ENCODE measurements at regions not wholly inside any gene's neighbourhood (a gene's known extent, or its start where the extent isn't known, plus 50 kb on each side); places are given as distances from the start of the nearest gene placed in this dataset.

DNA sequence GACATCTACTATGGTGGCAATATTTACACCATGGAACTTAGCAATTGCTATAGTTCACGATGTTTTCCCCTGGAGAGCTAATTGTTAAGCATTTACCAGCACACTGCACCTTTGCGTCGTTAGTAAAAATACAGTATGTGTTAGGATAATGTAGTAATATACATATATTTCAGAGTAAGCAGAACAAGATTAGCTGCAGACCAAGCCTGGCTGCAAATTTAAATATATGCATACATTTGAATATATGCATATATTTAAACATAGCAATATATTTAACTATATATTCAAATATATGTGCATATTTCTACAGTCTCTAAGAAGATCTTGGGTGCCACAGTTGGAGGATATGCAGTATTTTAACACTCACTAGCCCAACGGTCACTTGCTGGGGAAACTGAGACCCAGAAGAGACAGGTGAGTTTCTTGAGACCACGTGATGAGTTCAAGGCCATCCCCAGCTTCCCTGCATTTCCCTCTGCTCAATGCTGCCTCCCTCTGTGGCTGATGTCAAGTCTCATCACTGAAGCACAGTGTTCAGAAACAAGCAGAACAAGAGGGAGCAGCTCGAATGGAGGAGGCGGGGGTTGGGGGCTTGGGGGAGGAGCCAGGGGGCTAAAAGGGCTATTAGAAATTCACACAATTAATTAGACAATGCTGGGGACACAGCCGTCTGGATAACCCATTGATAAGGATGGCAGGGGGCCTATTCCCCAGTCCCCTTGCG is 708.0 kb downstream of the MED13L start:
- no peak overlapping the region for H3K4me3 ChIP-seq
- no peaks in the 10 kb centered on the region for H3K36me3 ChIP-seq
- TF ChIP-seq Cebpa-rat (IDR thresholded peaks at IDR 0.05) = no peak
- H3K4me2 ChIP-seq = no peak overlapping the region
- H3K4me1 ChIP-seq = peaks cover 0 to 10% (median 0%) of the 10 kb centered on the region in 10 experiments; a peak in 3 of 20 replicates
- no peaks in the 10 kb centered on the region for H4K20me1 ChIP-seq
- H3K27ac ChIP-seq = no peak overlapping the region
- H3K27me3 ChIP-seq = 0 out of 22 replicates have a peak, but pooled peaks cover 0 to 4% (median 0%) of the 10 kb centered on the region in 11 experiments
- no peak overlapping the region for H3K9ac ChIP-seq
- H3K9me3 ChIP-seq (replicated peaks in 1 of 11) = 0 out of 22 replicates have a peak, but pooled peaks cover 0 to 3% (median 0%) of the 10 kb centered on the region in 11 experiments

DNA sequence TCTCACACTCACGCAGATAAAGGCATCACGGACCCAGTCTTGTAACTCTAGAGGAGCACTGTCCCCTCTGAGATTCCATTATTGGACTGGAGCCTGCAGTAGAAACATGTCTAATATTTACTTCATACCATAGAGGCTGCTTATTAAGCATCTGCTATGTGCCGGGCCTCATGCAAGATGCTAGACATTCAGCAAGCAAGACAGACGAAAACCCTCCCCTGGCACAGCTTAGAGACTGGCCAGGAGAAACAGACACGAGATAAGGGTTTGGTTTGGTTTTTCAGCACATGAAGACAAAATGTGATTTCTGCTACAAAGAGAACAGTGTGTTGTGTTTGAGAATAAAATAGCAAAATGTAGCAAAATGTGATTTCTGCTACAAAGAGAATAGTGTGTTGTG is 719.2 kb downstream of the MED13L start:
- Histone ChIP-seq H4K20me1 (no peaks in the 10 kb centered on the region), H3K9ac (no peak overlapping the region), H3K36me3 (no peaks in the 10 kb centered on the region), H3K4me2 (no peak overlapping the region), H3K27ac (no peak overlapping the region), H3K27me3 (no peaks in the 10 kb centered on the region), H3K4me3 (no peak overlapping the region), H3K4me1 (no peaks in the 10 kb centered on the region; a peak in 1 of 20 replicates), H3K9me3 (replicated peaks in 1 of 11) (no peaks in the 10 kb centered on the region)
- no peak for TF ChIP-seq Cebpa-rat (IDR thresholded peaks at IDR 0.05)

DNA sequence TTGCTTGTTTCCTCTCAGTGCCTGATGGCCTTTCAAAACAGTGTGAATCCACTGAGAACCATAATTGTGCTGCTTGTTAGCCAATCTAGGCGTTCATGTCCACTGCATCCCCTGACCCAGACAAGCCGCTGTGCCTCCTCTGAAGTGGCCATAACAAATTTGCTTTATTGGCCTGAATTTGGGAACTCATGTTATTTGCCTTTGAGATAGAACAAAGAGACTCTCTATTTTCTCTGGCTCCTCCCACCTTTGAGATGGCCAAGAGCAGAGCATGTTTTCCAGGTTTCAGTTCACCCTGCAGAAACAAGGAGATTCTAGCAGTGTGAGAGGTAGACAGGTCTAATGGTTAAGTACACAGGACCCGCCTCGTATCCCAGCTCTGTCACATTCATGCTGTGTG is 723.9 kb downstream of the MED13L start:
- Histone ChIP-seq H3K4me2 (no peak overlapping the region), H3K27me3 (no peaks in the 10 kb centered on the region), H3K9ac (no peak overlapping the region), H3K27ac (no peak overlapping the region), H4K20me1 (no peaks in the 10 kb centered on the region), H3K9me3 (replicated peaks in 1 of 11) (no peaks in the 10 kb centered on the region), H3K36me3 (no peaks in the 10 kb centered on the region), H3K4me3 (no peak overlapping the region), H3K4me1 (peaks cover 0 to 4% (median 0%) of the 10 kb centered on the region in 10 experiments; a peak in 1 of 20 replicates)
- TF ChIP-seq Cebpa-rat (IDR thresholded peaks at IDR 0.05) = no peak

DNA sequence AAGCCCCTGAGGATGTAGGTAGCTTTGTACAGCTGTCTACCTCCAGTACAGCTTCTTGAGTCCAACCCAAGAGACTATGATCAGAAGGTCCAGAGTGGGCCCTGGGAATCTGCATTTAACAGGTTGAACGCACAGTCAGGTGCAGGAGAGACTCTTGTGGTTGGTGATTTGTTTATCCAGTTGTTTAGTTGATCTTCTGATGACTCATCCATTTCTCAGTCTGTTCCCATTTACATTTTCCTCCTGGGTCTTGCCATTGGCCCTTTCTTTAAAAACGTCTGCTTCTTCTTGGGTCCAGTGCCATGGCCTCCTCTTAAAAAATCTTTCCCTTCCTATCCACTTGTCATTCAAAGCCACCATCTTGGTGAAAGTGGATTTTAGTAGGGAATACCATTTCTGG is 734.2 kb downstream of the MED13L start:
- Histone ChIP-seq H3K4me1 (no peaks in the 10 kb centered on the region), H3K9ac (no peak overlapping the region), H4K20me1 (no peaks in the 10 kb centered on the region), H3K27ac (no peak overlapping the region), H3K4me2 (no peak overlapping the region), H3K4me3 (no peak overlapping the region), H3K27me3 (no peaks in the 10 kb centered on the region), H3K36me3 (no peaks in the 10 kb centered on the region), H3K9me3 (replicated peaks in 1 of 11) (peaks cover 3 to 33% (median 22%) of the 10 kb centered on the region in 11 experiments; a peak in 18 of 22 replicates)
- TF ChIP-seq Cebpa-rat (IDR thresholded peaks at IDR 0.05) = no peak

- no peak overlapping the region for H3K4me2 ChIP-seq
- no peak overlapping the region for H3K4me3 ChIP-seq
- no peak for TF ChIP-seq Cebpa-rat (IDR thresholded peaks at IDR 0.05)
- H3K4me1 ChIP-seq = no peaks in the 10 kb centered on the region
- no peak overlapping the region for H3K9ac ChIP-seq
- H4K20me1 ChIP-seq = no peaks in the 10 kb centered on the region
- peaks cover 3 to 33% (median 22%) of the 10 kb centered on the region in 11 experiments; a peak in 18 of 22 replicates for H3K9me3 ChIP-seq (replicated peaks in 1 of 11)
- H3K36me3 ChIP-seq = no peaks in the 10 kb centered on the region
- H3K27me3 ChIP-seq = no peaks in the 10 kb centered on the region
- H3K27ac ChIP-seq = no peak overlapping the region
Observed at GRCh38 chr12:115542656-115543055, 734.8 kb downstream of the MED13L start.

- H3K4me3 ChIP-seq = no peak overlapping the region
- H4K20me1 ChIP-seq = no peaks in the 10 kb centered on the region
- no peak for TF ChIP-seq Cebpa-rat (IDR thresholded peaks at IDR 0.05)
- H3K9ac ChIP-seq = no peak overlapping the region
- no peak overlapping the region for H3K27ac ChIP-seq
- H3K36me3 ChIP-seq = no peaks in the 10 kb centered on the region
- H3K27me3 ChIP-seq = no peaks in the 10 kb centered on the region
- no peak overlapping the region for H3K4me2 ChIP-seq
- H3K9me3 ChIP-seq (replicated peaks in 1 of 11) = peaks cover 3 to 26% (median 19%) of the 10 kb centered on the region in 11 experiments; a peak in 18 of 22 replicates
- H3K4me1 ChIP-seq = no peaks in the 10 kb centered on the region
Observed at GRCh38 chr12:115541891-115542421, 735.5 kb downstream of the MED13L start.

DNA sequence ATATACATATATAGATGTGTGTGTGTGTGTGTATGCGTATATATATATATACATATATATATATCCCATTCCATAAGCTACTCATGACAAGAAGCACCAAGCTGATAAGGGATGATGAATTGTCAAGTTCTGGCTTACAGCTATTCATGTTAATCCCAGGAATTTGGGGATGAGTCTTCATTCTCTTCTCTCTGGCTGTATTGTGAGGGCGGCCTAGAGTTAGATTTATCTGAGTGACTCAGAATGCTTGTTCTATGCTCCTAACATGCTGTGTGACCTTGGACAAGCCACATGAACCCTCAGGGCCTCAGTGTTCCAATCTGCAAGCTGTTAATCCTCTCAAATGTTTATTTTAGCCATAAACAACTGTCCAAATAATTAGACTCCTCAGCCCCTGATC is 749.0 kb downstream of the MED13L start:
- Histone ChIP-seq H3K9me3 (replicated peaks in 1 of 11) (no peaks in the 10 kb centered on the region), H3K4me2 (no peak overlapping the region), H3K4me1 (no peaks in the 10 kb centered on the region), H4K20me1 (no peaks in the 10 kb centered on the region), H3K36me3 (no peaks in the 10 kb centered on the region), H3K27me3 (no peaks in the 10 kb centered on the region), H3K4me3 (no peak overlapping the region), H3K27ac (no peak overlapping the region), H3K9ac (no peak overlapping the region)
- TF ChIP-seq Cebpa-rat (IDR thresholded peaks at IDR 0.05) = no peak

GRCh38 chr12:115521771-115522409 is 755.6 kb downstream of the MED13L start:
- Histone ChIP-seq H3K27ac (no peak overlapping the region), H3K36me3 (no peaks in the 10 kb centered on the region), H3K27me3 (no peaks in the 10 kb centered on the region), H3K9me3 (replicated peaks in 1 of 11) (peaks cover 0 to 17% (median 10%) of the 10 kb centered on the region in 11 experiments; a peak in 16 of 22 replicates), H3K4me1 (peaks cover 0 to 14% (median 10%) of the 10 kb centered on the region in 10 experiments; a peak in 14 of 20 replicates), H4K20me1 (no peaks in the 10 kb centered on the region), H3K9ac (no peak overlapping the region), H3K4me3 (no peak overlapping the region), H3K4me2 (peak overlapping the region in 6 of 11 experiments; percentile 10 to 39 (median 28); a peak in 9 of 22 replicates)
- no peak for TF ChIP-seq Cebpa-rat (IDR thresholded peaks at IDR 0.05)

GRCh38 chr12:115519887-115520286 is 757.6 kb downstream of the MED13L start:
- Histone ChIP-seq H3K4me1 (peaks cover 0 to 14% (median 10%) of the 10 kb centered on the region in 10 experiments; a peak in 14 of 20 replicates), H3K36me3 (no peaks in the 10 kb centered on the region), H3K27me3 (no peaks in the 10 kb centered on the region), H3K4me2 (no peak overlapping the region), H4K20me1 (no peaks in the 10 kb centered on the region), H3K9me3 (replicated peaks in 1 of 11) (peaks cover 11 to 37% (median 22%) of the 10 kb centered on the region in 11 experiments; a peak in 20 of 22 replicates), H3K27ac (no peak overlapping the region), H3K4me3 (no peak overlapping the region), H3K9ac (no peak overlapping the region)
- TF ChIP-seq Cebpa-rat (IDR thresholded peaks at IDR 0.05) = no peak

Data from BLaER1 treated with 17β-estradiol and CSF1 and Interleukin-3, amounts not matched to agents 10 nM and 100 nM (cell line).